COLO829 (cell line): ENCODE measurements at regions not wholly inside any gene's neighbourhood (a gene's known extent, or its start where the extent isn't known, plus 50 kb on each side); places are given as distances from the start of the nearest gene placed in this dataset.
A peak's percentile ranks its signal among the peaks of the same experiment; 100 is the strongest.
"Not testable (repeated sequence)": the region's sequence is repeated elsewhere in the genome, so short reads cannot be mapped to it uniquely, and the experiment has no call there.

Source experiments
- DNase-seq: peaks from one replicate; pipeline ENCODE4 v3.0.0; 2012; ENCODE audit warnings: low spot score

GRCh38 chrX:25503826-25504225, 488.1 kb upstream of the ARX start:
- DNase-seq = no peak

- DNase-seq = no peak
Observed at GRCh38 chrX:25507801-25508200, 492.0 kb upstream of the ARX start.

GRCh38 chrX:25519258-25519657, 503.5 kb upstream of the ARX start:
- no peak for DNase-seq

- not testable (repeated sequence) for DNase-seq
Observed at GRCh38 chrX:25522443-25523010, 506.8 kb upstream of the ARX start.

- DNase-seq = peak; percentile 27
Observed at GRCh38 chrX:25523574-25524540, 508.1 kb upstream of the ARX start.

- no peak for DNase-seq
Observed at GRCh38 chrX:25527156-25527555, 511.4 kb upstream of the ARX start.

GRCh38 chrX:25527596-25527995, 511.8 kb upstream of the ARX start:
- DNase-seq = no peak

- no peak for DNase-seq
Observed at GRCh38 chrX:25531096-25531495, 515.3 kb upstream of the ARX start.

- no peak for DNase-seq
Observed at GRCh38 chrX:25534091-25534490, 518.3 kb upstream of the ARX start.

GRCh38 chrX:25536307-25536970, 520.7 kb upstream of the ARX start:
- no peak for DNase-seq

- DNase-seq = no peak
Observed at GRCh38 chrX:25537699-25538098, 521.9 kb upstream of the ARX start.

GRCh38 chrX:25544641-25545040, 528.9 kb upstream of the ARX start:
- no peak for DNase-seq

GRCh38 chrX:25548811-25549210, 533.0 kb upstream of the ARX start:
- DNase-seq = no peak

- DNase-seq = no peak
Observed at GRCh38 chrX:25555521-25555920, 539.8 kb upstream of the ARX start.

- no peak for DNase-seq
Observed at GRCh38 chrX:25558137-25558536, 542.4 kb upstream of the ARX start.

- no peak for DNase-seq
Observed at GRCh38 chrX:25561190-25561589, 545.4 kb upstream of the ARX start.

- DNase-seq = no peak
Observed at GRCh38 chrX:25573631-25574030, 557.9 kb upstream of the ARX start.

- no peak for DNase-seq
Observed at GRCh38 chrX:25596921-25597320, 541.2 kb upstream of the MAGEB18 start.

GRCh38 chrX:25597551-25597950, 540.6 kb upstream of the MAGEB18 start:
- no peak for DNase-seq

- DNase-seq = no peak
Observed at GRCh38 chrX:25599061-25599460, 539.1 kb upstream of the MAGEB18 start.

- no peak for DNase-seq
Observed at GRCh38 chrX:25600776-25601175, 537.4 kb upstream of the MAGEB18 start.

- DNase-seq = no peak
Observed at GRCh38 chrX:25601323-25601722, 536.8 kb upstream of the MAGEB18 start.

- DNase-seq = no peak
Observed at GRCh38 chrX:25618248-25618647, 519.9 kb upstream of the MAGEB18 start.
